IPS DF 4.7 (cell line): ENCODE measurements at regions not wholly inside any gene's neighbourhood (a gene's known extent, or its start where the extent isn't known, plus 50 kb on each side); places are given as distances from the start of the nearest gene placed in this dataset.

ENCODE experiments used
- DNase-seq: peaks from one replicate; pipeline ENCODE4 v3.0.0-alpha.2; 2013; ENCODE audit warnings: low spot score; ENCODE audit errors: extremely low read depth

DNA sequence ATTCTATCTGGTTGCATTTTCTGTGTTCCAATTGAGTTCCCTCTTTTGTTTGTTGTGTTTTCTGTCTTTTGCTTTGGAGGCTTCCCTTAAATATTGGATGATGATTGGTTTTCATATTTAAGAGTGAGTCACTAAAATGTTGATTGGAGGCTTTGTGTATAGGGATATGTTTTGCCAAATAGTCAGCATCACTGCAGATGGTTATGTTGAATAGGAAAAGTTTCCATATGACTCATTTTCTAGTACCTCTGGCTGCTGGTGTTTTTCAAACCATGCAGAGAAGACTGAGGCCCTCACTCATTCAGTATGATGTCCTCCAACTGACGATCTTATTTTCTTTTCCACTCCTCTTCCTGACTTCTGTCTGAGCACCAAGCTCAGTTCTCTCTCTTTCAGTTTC lies 1290.0 kb downstream of the EFNA5 start:
- no peak for DNase-seq

DNA sequence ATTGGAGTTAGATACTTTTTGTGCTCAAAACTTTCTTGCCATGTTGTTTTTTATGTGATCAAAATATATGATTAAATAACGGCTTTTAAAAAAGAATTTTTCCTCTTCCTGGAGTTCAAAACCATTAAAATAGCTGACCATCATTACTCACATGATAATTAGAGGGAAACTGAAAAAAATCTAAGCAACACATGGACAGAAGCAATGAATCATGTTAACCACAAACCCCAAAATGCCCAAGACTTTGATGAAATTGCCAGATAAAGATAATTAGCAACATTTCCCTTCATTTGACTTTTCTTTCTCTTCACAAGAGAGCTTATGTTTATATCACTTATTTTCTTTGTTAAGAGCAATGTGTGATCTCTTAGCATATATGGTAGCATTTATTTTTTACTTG lies 1294.2 kb downstream of the EFNA5 start:
- DNase-seq: no peak

DNA sequence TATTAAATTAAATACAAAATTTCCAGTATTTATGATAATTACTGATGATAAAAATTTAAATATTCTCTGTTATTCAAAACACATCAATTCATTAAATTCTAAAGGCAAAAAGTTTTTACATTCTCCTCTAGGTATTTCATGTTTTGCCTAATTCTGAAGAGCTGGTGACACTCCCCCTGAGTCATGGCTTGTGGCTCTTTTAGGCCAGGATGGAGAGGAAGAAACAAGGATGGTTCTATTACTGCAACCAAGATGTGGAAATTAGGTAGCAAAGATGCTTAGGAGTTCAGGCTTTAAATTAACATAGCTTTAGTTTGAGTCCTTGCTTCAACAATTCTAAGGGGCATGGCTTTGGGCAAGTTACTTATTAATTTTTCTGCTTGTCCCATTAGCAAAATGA lies 1295.8 kb downstream of the EFNA5 start:
- no peak for DNase-seq

DNA sequence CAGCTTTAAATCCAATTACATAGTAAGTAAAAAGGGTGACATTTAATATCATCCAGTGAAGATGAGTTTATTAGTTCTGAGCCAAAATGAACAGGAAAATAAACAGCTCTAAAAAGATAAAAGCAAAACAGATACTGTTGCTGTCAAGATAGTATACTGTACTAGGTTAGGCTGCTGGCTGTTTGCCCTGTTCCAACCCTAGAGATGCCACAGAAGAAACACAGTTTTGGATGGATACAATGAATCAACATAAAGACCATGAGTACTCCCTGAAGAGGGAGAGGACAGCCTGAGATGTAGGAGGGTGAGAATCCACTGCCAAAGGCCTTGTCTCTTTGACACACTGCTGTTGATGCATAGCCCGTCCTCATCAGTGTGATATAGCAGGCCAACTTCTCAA lies 1302.7 kb downstream of the EFNA5 start:
- DNase-seq: no peak

DNA sequence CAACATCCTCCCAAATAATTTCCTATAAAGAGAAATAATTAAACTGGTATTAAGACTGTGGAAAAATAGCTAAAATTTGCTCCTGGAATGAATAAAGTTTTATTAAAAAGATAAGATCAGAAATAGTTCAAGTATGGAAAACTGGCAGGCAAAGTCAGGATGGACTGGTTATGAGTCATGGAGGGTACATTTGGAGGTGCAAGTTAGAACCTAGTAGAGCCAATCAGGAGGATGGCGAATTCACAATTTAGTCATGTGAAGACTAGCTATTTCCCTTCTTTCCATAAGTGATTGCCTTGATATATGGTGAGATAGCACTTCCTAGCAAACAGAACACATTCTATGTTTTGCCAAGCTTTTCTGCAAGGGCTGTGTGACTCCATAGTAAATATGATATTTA lies 1303.5 kb downstream of the EFNA5 start:
- DNase-seq: no peak

DNA sequence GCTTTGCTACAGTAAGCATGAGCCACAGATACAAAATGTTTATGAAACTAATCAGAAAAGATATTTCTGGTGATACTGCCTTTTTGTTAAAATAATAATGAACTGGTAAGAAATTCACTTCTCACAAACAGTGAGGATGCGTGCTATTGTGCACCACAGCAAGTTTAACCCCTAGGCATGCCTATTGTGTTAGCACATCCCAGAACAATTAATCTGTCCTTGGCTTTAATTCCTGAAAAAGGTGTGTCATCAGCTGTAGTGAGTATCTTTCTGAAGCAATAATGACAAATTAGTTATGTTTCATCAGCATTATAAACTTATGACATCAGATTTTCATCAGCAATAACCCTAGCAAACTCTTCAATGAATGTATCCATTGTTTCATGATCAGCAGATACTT lies 1307.2 kb downstream of the EFNA5 start:
- DNase-seq: no peak

DNA sequence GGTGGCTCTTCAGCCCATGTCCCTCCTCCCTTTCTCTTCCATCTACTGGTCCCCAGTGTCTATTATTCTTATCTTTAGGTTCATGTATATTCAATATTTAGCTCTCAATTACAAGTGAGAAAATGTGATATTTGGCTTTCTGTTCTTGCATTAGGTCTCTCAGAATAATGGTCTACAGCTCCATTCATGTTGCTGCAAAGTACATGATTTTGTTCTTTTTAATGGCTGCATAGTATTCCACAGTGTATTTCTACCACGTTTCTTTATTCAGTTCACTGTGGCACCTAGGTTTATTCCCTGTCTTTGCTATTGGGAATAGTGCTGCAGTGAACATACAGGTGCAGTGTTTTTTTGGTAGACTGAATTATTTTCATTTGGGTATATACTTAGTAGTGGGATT lies 1308.8 kb downstream of the EFNA5 start:
- DNase-seq: no peak

DNA sequence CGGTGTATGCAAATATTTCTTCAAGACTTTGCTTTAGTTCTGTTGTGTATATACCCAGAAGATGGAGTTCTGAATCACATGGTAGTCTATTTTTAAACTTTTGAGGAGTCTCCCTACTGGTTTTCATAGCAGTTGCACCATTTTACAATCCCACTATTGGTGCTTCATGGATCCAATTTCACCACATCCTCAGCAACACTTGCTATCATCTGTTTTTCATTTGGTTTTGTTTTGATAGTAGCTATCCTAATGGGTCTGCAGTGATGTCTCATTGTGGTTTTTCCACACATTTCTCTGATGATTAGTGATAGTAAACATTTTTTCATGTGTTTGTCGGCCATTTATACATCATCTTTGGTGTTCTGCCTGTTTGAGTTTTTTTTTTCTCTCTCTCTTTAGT lies 1339.3 kb downstream of the EFNA5 start:
- DNase-seq: no peak

DNA sequence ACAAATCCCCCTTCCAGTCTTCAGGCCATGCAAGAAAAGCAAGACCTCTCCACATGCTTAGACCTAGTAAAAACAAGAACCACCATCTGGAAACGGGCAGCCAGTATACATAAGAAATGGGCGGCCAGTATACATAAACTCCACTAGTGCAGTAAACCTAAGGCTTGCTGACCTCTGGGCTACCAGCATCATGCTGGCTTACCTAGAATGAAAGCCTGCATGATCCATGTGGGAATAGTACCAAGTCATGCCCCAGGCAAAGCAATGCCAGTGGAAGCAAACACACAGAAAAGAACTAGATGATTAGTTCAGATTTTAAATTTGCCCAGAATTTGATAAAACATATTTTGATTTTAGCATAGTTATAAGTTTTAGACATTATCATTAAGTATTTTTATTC lies 1346.4 kb downstream of the EFNA5 start:
- DNase-seq: no peak

DNA sequence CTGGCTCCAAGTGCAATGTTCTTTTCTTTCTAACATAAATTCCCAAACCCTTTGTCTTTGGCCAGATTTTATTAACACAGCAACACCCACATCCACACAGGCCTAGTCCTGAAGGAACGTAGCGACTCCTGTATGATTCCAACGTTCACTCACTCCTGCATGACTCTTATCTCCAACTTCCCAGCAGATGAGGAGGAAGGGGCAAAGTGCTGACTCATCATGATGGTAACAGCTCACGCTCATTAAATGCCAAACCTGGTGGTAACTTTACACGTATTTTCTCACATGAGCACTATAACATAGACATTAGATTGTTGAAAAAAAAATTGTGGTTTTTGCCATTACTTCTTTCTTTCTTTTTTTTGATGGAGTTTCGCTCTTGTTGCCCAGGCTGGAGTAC lies 1349.5 kb downstream of the EFNA5 start:
- DNase-seq: no peak

DNA sequence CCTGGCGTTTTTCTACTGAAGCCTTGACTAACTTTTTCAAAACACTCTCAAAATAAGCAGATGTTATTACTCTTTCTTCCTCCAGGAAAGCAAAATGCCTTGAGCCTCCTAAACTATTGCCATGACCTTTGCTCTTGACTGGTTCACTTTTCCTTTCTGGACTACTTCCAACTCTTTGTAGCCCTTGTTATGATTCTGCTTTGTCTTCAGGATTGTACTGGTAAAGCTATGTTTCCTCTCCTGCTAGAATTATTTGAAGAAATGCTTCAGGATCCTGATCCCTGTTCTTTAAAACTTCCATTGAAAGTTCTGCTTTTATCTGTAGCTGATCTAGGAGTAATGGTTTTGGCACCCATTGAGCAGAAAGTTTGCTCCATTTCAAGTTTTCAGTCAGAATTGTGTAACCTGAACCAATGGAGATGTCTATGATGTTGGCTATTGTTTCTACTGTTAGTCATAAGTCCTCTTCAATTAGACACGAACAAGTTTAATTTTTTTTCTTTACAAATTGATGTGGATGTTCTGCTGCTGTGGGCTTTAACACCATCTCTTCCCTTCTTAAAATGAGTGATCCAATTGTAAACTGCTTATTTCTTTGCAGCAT lies 1356.4 kb downstream of the EFNA5 start:
- no peak for DNase-seq

DNA sequence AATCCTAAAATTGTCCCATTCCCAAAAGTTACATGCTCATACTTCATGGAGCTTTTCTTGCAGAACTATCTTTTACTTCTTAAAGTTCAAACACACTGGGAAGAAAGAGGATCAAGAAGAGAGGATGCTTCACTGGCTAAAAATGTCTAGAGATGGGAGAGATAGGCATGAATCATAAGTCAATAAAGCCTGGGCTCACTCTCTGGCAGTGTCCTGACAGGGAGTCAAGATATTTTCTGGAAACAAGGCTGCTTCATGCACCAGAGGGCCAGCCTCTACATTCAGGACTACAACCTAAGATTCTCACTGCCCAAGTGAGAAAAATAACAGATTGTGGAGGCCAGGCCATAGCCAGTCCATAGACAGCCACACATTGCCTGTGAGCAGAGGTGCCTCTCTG lies 1358.4 kb downstream of the EFNA5 start:
- no peak for DNase-seq

DNA sequence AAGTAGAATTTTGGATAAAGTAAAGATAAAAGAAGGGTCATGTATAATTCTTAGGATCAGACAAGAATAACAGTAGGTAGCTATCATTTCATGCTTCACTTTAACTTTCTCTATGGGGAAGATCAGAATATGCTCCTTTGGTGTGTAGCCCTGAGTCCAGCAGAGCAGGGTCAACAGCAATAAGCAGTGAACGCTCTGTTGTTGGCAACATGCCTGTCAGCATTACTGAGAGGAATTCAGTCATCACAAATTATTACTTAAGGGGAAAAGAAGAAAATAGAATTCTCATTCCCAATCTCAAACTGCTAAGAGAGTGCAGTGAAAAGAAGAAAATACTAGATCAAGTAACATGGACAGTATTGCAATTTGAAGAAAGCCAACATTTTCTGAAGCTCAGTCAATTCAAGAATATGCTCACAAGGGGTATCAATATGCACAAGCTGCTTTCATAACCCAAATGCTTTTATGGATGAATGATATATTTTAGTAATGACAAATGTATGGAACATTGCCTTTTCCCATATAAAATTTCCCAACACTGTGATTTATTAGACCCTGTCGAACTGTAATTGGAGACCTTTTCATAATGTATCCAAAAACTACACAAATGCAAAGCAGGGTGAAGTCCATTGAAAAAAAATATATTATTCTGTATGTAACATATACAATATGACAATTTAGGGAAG lies 1359.4 kb downstream of the EFNA5 start:
- no peak for DNase-seq

DNA sequence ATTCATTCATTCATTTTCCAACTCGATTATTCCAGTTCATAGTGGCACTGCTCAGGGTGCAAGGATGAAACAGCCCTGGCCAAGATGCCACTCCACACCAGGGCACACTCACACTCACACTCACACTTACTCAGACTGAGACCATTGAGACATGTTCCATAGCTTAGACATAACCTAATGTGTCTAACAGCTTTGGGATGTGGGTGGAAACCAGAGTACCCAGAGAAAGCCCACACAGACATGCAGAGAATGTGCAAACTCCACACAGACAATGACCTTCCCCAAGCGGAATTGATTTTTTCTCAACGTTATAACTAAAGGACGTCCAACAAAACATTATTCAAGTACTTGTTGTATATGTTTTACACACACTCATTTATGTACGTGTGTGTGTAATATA lies 1363.5 kb downstream of the EFNA5 start:
- no peak for DNase-seq

DNA sequence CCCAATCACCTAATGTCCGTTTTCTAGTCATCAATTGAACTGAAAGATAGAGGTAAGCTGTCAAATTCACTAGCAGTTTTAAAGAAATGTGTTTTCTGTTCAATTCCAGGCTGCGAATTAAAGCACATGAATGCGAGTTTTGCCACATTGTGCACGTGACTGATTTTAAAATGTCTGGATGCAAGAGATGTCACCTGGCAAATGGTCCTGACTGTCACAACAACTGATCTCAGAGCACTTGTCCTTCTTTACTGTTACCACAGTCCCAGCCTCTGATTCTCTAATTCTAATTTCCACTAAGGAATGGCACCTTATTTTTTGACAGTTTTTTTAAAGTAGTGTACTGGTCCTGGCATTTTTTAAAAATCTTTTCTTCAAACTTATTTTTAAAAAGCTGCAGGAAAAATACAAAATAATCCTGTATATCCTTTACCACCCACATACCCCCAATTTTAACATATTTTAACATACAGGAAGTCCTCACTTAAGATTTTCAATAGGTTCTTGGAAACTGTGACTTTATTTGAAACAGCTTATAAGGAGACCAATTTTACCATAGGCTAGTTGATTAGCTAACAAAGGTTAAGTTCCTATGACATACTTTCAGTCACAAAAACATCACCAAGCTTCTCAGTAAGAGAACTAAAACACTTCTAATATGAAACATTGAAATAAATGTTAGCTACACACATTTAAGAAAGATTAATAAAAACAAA lies 1364.3 kb downstream of the EFNA5 start:
- DNase-seq: no peak

DNA sequence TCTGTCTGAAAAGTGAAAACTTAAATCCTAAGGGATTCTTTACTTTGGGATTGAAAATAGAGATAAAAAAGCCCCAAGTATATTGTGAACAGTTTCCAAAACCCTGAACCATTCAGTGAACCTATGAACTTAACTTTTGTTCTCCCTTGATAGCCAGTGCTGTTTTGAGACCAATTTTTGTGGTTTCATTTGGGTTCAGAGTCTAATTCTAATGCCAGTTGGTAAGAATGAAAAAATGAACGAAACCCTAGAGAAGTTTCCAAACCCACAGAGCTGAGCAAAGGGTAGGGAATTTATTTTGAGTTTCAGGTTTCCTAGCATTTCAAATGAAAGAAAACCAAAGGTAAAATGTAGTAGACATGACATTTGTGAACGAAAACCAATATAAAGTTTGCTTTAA lies 1366.8 kb downstream of the EFNA5 start:
- DNase-seq: no peak

DNA sequence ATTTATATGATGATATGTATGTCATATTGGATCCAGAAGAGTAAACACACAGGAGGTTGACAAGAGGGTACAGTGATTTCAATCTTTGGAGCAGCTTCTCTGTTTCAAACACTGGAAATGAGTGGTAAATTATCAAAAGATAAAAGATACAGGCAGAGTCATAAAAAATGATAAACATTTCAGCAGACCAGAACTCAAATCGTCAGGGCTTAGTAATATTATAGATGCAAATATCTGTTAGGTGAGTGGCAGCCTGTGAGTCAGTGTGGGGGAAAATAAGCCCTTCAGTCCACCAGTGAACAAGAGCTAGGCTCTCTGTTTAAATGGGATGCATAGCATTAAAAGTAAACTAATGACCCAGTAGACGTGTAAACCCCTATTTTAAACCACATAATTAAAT lies 1378.1 kb downstream of the EFNA5 start:
- DNase-seq: no peak

DNA sequence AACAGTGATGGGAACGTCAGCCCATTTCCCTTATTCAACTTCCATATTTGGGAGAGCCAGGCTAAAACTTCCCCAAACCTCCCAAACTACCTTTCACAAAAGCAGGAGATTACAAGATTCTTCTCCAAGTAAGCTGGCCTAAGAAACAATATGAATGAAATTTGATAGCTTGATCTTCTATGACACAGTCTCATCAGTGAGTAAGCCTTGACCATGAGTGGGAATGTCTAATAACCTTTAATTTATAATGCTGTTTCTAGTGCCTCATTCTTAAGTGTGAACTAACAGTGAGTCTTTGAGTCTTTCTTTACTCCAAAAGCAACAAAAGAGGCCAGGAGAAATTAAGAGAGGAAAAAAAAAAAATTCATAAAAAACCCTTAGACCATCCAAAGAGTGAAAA lies 1379.9 kb downstream of the EFNA5 start:
- no peak for DNase-seq

DNA sequence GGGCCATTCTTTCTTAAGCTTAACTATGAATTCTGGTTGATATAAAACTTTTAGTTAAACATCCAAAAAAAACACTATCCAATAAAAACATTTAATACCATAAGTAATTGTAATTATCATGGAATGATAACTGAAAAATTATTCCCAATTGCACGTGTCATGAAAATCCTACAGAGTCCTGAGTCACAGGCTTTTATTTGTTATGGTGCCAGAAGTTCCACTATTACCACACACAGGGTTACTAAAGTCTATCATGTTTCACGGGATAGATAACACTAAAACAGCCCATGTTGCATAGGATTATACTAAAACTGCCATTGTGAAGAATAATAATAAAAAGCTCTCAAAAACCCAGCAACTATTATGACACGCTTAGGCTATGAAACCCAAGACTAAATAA lies 1381.8 kb downstream of the EFNA5 start:
- no peak for DNase-seq

DNA sequence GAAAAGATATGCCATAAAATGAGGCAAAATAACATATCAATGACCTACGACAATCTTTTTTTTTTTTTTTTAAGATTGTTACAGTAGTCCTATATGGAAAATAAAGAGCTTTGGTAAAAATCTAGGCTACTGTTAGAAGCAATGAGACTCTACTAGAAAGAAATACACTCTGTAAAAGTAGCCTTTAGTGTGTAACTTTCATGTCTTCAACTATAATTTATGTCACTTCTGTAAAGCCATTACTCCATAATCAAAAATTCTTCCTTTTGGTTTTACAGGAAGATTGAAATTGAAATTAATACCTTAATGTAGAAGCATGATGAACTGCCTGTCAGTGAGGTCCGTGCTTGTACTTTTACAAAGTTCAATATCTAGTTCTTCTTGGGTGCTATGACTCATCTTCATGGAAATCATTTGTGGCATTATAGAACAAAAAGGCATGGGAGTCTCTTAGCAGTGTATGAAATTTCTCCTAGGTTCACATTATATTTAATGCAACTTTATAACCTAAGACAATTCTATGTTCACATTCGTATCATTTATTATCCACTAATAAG lies 1393.1 kb downstream of the EFNA5 start:
- DNase-seq: no peak

DNA sequence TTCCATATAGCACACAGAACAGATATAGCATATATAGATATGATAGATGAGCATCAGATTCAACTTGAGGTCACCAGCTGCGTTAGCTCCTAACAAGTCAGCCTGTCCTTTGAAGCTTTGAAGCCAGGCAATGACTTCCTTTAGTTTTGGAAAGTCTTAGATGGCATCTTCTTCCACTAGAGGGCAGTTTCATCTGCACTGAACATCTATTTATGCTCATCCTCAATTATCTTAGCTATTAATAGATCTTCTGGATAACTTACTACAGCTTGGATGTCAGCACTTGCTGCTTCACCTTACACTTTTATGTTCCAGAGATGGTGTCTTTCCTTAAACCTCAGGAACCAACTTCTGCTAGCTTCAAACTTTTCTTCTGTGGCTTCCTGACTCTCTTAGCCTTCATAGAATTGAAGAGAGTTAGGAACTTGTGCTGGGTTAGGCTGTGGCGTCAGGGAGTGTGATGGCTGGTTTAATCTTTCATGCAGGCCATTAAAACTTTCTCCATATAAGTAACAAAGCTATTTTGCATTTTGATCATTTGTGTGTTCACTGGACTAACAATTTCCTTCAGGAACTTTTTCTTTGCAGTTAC lies 1401.4 kb downstream of the EFNA5 start:
- DNase-seq: no peak

DNA sequence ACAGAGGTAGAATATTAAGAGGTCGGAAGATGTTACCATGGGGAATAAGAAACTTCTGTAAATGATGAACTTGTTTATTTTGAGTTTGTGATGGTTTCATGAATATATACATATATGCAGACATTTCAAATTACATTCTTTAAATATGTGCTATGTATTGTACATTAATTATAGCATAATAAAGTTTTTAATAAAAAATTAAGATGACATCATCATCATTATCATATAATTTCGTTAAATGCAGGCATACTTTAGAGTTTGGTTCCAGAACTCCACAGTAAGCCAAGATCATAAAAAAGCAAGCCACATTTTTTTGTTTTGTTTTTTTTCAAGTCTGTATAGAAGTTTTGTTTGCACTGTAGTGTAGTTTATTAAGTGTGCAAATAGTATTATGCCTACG lies 1403.5 kb downstream of the EFNA5 start:
- DNase-seq: no peak
